PC-9 (cell line): ENCODE measurements at regions not wholly inside any gene's neighbourhood (a gene's known extent, or its start where the extent isn't known, plus 50 kb on each side); places are given as distances from the start of the nearest gene placed in this dataset.

Experiments used
- BruUV-seq: library from RNA; stranded (reverse); fragments of 400-500 nt; replicated peaks from 2 replicates; lab custom pipeline; 2021; lab: Mats Ljungman, UMichigan
- CTCF ChIA-PET: fragments of 300-600 bp; sonication (Branson Sonifier 250); formaldehyde crosslinking; loops from one replicate; lab custom pipeline; 2022; ENCODE audit warnings: antibody characterized with exemption; lab: Charles Lee
- POLR2A ChIA-PET: fragments of 300-600 bp; sonication (Branson Sonifier 250); formaldehyde crosslinking; loops from one replicate; lab custom pipeline; 2022; ENCODE audit warnings: antibody characterized with exemption; ENCODE audit not compliant: unreplicated experiment; lab: Charles Lee
- DNase-seq, 2 experiments: peaks; one replicate each; pipeline versions ENCODE4 v3.0.0 to v3.0.0-alpha.2; 2015 to 2022; ENCODE audit warnings: mixed read lengths in 1 of 2
- H2AFZ ChIP-seq: fragments of 200-600 bp; sonication (generic); 2 replicates; pipeline ENCODE4 v1.8.1; 2017; ENCODE audit warnings: antibody characterized with exemption
- H3F3A ChIP-seq: fragments of 200-600 bp; sonication (generic); 2 replicates; pipeline ENCODE4 v1.8.1; 2017; ENCODE audit warnings: antibody characterized with exemption, mild to moderate bottlenecking, low read depth; ENCODE audit not compliant: insufficient read depth
- H3K27ac ChIP-seq: fragments of 200-600 bp; sonication (generic); 2 replicates; pipeline ENCODE4 v1.6.1; 2016; ENCODE audit warnings: mixed run types
- H3K27me3 ChIP-seq: fragments of 200-600 bp; sonication (generic); 2 replicates; pipeline ENCODE4 v1.6.1; 2016; ENCODE audit warnings: low read depth, mixed run types; ENCODE audit not compliant: insufficient read depth
- H3K36me3 ChIP-seq: fragments of 200-600 bp; sonication (generic); 2 replicates; pipeline ENCODE4 v1.6.1; 2016; ENCODE audit warnings: low read depth, mixed run types
- H3K4me1 ChIP-seq: fragments of 200-600 bp; sonication (generic); replicated peaks from 2 replicates; pipeline ENCODE4 v1.6.1; 2016; ENCODE audit warnings: mixed run types; ENCODE audit not compliant: insufficient read depth
- H3K4me2 ChIP-seq: fragments of 200-600 bp; sonication (generic); 2 replicates; pipeline ENCODE4 v1.6.1; 2017; ENCODE audit warnings: mixed run types
- H3K4me3 ChIP-seq: fragments of 200-600 bp; sonication (generic); 2 replicates; pipeline ENCODE4 v1.6.1; 2016; ENCODE audit warnings: mixed run types
- H3K79me2 ChIP-seq: fragments of 200-600 bp; sonication (generic); 2 replicates; pipeline ENCODE4 v1.6.1; 2017; ENCODE audit warnings: low read depth, mixed run types
- H3K9me2 ChIP-seq: fragments of 200-600 bp; sonication (generic); 2 replicates; pipeline ENCODE4 v1.8.1; 2017; ENCODE audit warnings: mild to moderate bottlenecking; ENCODE audit not compliant: insufficient read depth
- H3K9me3 ChIP-seq: fragments of 200-600 bp; sonication (generic); 2 replicates; pipeline ENCODE4 v1.8.1; 2016; ENCODE audit warnings: low read depth; ENCODE audit not compliant: insufficient read depth
- H4K20me1 ChIP-seq: fragments of 200-600 bp; sonication (generic); 2 replicates; pipeline ENCODE4 v1.8.1; 2017; ENCODE audit not compliant: insufficient read depth
- EZH2 ChIP-seq: fragments of 200-600 bp; sonication (generic); IDR thresholded peaks from 2 replicates; pipeline ENCODE4 v1.8.0; 2017; ENCODE audit warnings: antibody characterized with exemption, low read depth
- intact Hi-C: fragments of 100-400 bp; cut with micrococcal nuclease; formaldehyde crosslinking; loops from one replicate; pipeline ENCODE4 v1.10.0; 2022; ENCODE audit not compliant: unreplicated experiment
- TF ChIP-seq, protein P1 (sequence below): fragments of 200-600 bp; sonication (generic); conservative IDR thresholded peaks from 2 replicates; pipeline ENCODE4 v1.6.1; 2017; ENCODE audit warnings: mixed run types, antibody characterized with exemption, mild to moderate bottlenecking, moderate library complexity

DNA sequence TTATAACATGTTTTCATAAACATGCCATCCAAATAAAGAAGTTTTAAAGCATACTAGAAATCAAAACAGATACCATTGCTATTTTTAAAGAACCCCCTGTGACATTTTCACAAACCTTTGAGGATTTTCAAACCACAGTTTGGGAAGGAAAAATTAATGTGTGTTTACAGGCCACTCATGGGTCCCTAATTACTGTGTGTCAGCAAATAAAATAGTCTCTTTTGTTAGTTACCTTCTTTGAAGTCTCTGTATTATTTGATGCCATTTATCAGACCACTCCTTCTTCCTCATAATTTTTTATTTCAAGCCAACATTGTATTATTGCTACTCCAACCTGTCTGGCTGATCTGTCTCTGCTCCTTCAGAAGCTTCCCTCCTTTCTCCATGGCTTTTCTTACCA, 72.6 kb upstream of the TET2 start:
- Histone ChIP-seq H3K9me3 (no peaks in the 10 kb centered on the region), H4K20me1 (no peaks in the 10 kb centered on the region), H3K4me3 (no peak overlapping the region), H3K4me2 (no peak overlapping the region), H3K79me2 (no peaks in the 10 kb centered on the region), H3F3A (no peaks in the 10 kb centered on the region), H3K4me1 (no peaks in the 10 kb centered on the region), H2AFZ (no peak overlapping the region), H3K27me3 (no peaks in the 10 kb centered on the region), H3K27ac (no peak overlapping the region), H3K9me2 (no peaks in the 10 kb centered on the region), H3K36me3 (no peaks in the 10 kb centered on the region)
- intact Hi-C loops: no loop called here
- no TSS peak for BruUV-seq
- no peak for TF ChIP-seq EZH2
- TF ChIP-seq, protein P1, sequence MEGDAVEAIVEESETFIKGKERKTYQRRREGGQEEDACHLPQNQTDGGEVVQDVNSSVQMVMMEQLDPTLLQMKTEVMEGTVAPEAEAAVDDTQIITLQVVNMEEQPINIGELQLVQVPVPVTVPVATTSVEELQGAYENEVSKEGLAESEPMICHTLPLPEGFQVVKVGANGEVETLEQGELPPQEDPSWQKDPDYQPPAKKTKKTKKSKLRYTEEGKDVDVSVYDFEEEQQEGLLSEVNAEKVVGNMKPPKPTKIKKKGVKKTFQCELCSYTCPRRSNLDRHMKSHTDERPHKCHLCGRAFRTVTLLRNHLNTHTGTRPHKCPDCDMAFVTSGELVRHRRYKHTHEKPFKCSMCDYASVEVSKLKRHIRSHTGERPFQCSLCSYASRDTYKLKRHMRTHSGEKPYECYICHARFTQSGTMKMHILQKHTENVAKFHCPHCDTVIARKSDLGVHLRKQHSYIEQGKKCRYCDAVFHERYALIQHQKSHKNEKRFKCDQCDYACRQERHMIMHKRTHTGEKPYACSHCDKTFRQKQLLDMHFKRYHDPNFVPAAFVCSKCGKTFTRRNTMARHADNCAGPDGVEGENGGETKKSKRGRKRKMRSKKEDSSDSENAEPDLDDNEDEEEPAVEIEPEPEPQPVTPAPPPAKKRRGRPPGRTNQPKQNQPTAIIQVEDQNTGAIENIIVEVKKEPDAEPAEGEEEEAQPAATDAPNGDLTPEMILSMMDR: no peak
- ChIA-PET POLR2A (no interaction called here), CTCF (no interaction called here)
- no peak for DNase-seq

DNA sequence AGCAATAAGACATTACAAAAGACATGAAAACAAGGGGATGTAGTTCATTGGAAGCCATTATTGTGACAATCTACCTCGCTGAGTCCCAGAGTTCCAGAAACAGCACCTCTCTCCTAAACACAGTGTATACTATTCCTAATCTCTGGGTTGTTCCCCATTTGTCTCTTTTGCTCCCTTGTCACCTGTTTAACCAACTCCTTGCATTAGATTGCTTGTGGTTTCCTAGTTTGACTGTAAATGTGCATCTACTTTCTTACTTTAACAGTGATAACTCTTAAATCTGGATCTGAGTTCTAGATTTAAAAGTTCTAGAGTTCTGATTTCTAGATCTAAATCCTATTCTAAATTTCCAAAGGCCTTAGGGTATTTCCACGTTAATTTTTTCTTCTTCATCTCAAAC, 71.6 kb upstream of the TET2 start:
- intact Hi-C loops: no loop called here
- Histone ChIP-seq H2AFZ (no peak overlapping the region), H3K4me3 (no peak overlapping the region), H3K79me2 (no peaks in the 10 kb centered on the region), H3K27ac (no peak overlapping the region), H4K20me1 (no peaks in the 10 kb centered on the region), H3K27me3 (no peaks in the 10 kb centered on the region), H3K4me1 (no peaks in the 10 kb centered on the region), H3K9me3 (no peaks in the 10 kb centered on the region), H3F3A (no peaks in the 10 kb centered on the region), H3K4me2 (no peak overlapping the region), H3K9me2 (no peaks in the 10 kb centered on the region), H3K36me3 (no peaks in the 10 kb centered on the region)
- no peak for DNase-seq
- TF ChIP-seq, protein P1: no peak
- TF ChIP-seq EZH2: no peak
- no TSS peak for BruUV-seq
- ChIA-PET POLR2A (no interaction called here), CTCF (no interaction called here)

DNA sequence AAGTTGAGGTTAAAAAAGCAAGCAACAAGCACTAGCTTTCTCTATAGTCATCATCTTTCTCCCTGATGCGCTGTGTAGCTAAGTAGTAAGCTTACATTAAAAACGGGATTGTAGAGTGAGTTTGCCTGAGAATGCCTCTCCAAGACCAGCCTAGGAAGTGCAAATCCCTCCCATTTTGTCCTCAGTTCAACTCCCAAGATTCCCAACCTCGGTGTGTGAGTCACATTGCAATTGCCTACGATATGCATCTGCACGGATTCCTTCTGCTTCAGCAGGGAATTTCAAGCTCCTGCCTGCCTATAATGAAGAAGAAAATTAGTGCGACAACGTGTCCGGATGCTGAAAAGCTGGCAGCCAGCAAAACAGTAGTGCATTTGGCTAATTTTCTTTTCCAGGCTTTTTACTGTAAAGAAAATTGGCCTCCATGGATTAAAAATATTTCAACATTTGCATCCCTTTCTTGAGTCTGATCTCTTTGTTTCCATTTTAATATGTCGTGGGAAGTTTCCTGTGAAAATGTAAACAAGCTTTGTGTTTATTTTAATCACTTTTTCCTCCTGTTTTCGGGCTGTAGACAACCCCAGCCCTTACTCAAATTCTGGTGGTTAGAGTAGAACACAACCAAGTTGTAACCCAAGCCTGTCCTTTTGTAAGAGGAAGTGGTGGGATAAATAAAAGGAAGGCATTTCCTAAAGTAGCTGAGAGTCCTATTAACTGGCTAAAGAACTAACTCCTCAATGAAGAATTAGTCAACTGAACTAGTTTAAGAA, 58.4 kb upstream of the TET2 start:
- no peaks in the 10 kb centered on the region for H3K9me3 ChIP-seq
- H2AFZ ChIP-seq: no peak overlapping the region
- no peaks in the 10 kb centered on the region for H3K4me1 ChIP-seq
- H3K9me2 ChIP-seq: no peaks in the 10 kb centered on the region
- H3K79me2 ChIP-seq: no peaks in the 10 kb centered on the region
- H3F3A ChIP-seq: no peaks in the 10 kb centered on the region
- no peaks in the 10 kb centered on the region for H3K36me3 ChIP-seq
- ChIA-PET POLR2A (no interaction called here), CTCF (no interaction called here)
- BruUV-seq: no TSS peak
- H4K20me1 ChIP-seq: no peaks in the 10 kb centered on the region
- H3K4me2 ChIP-seq: no peak overlapping the region
- TF ChIP-seq EZH2: no peak
- TF ChIP-seq, protein P1: no peak
- H3K4me3 ChIP-seq: no peak overlapping the region
- no peak overlapping the region for H3K27ac ChIP-seq
- no peaks in the 10 kb centered on the region; the same call in 1 of the 2 replicates for H3K27me3 ChIP-seq
- peak in 1 of 2 experiments; percentile 22 for DNase-seq
- intact Hi-C loops: no loop called here
